ENCODE measurements at regions not wholly inside any gene's neighbourhood (a gene's known extent, or its start where the extent isn't known, plus 50 kb on each side); places are given as distances from the start of the nearest gene placed in this dataset.

GRCh38 chr11:76724171-76724768 lies 53.7 kb upstream of the LRRC32 start:
- H3K4me2 ChIP-seq (ENCODE audit: extremely low read depth, insufficient read depth, low read length): no peak overlapping the region
- H3K9me3 ChIP-seq (ENCODE audit: control insufficient read depth, insufficient read depth, low read depth, low read length): no peaks in the 10 kb centered on the region
- no peak for DNase-seq (ENCODE audit: low read depth in 2 of 2)
- H3K36me3 ChIP-seq (ENCODE audit: control insufficient read depth, insufficient read depth, low read length): no peaks in the 10 kb centered on the region
- no peak for TF ChIP-seq CTCF (conservative IDR thresholded peaks at IDR 0.05 in 1 of 2, IDR thresholded peaks at IDR 0.05 in 1 of 2; ENCODE audit: low read depth in 1 of 2, low read length in 2 of 2)
- TF ChIP-seq EZH2 (IDR thresholded peaks at IDR 0.05; ENCODE audit: low read length, missing control alignments): no peak
- H3K27ac ChIP-seq (ENCODE audit: insufficient read depth, low read length): no peak overlapping the region
- H3K79me2 ChIP-seq (ENCODE audit: control insufficient read depth, insufficient read depth, low read length): no peaks in the 10 kb centered on the region
- H3K27me3 ChIP-seq (ENCODE audit: control insufficient read depth, insufficient read depth, low read length): peaks cover 32% of the 10 kb centered on the region
- no peaks in the 10 kb centered on the region for H4K20me1 ChIP-seq (ENCODE audit: control insufficient read depth, extremely low read depth, insufficient read depth, low read length)
- no peak overlapping the region for H3K9ac ChIP-seq (ENCODE audit: insufficient read depth, low read length)
- no peak overlapping the region for H3K4me3 ChIP-seq (replicated peaks in 1 of 4; ENCODE audit: control extremely low read depth in 1 of 4, insufficient read depth in 1 of 4, low read depth in 3 of 4, low read length in 4 of 4)
- no peak overlapping the region for H2AFZ ChIP-seq (ENCODE audit: low read length)
- no peaks in the 10 kb centered on the region for H3K4me1 ChIP-seq (ENCODE audit: control insufficient read depth, extremely low read depth, insufficient read depth, low read length)

GRCh38 chr11:76728227-76728626 lies 54.9 kb upstream of the TSKU start:
- H3K4me2 ChIP-seq (ENCODE audit: extremely low read depth, insufficient read depth, low read length): no peak overlapping the region
- no peak for TF ChIP-seq CTCF (conservative IDR thresholded peaks at IDR 0.05 in 1 of 2, IDR thresholded peaks at IDR 0.05 in 1 of 2; ENCODE audit: low read depth in 1 of 2, low read length in 2 of 2)
- TF ChIP-seq EZH2 (IDR thresholded peaks at IDR 0.05; ENCODE audit: low read length, missing control alignments): no peak
- no peak overlapping the region for H3K27ac ChIP-seq (ENCODE audit: insufficient read depth, low read length)
- H3K4me1 ChIP-seq (ENCODE audit: control insufficient read depth, extremely low read depth, insufficient read depth, low read length): no peaks in the 10 kb centered on the region
- H3K9ac ChIP-seq (ENCODE audit: insufficient read depth, low read length): no peak overlapping the region
- DNase-seq (ENCODE audit: low read depth in 2 of 2): no peak
- no peaks in the 10 kb centered on the region for H3K9me3 ChIP-seq (ENCODE audit: control insufficient read depth, insufficient read depth, low read depth, low read length)
- no peaks in the 10 kb centered on the region for H4K20me1 ChIP-seq (ENCODE audit: control insufficient read depth, extremely low read depth, insufficient read depth, low read length)
- H2AFZ ChIP-seq (ENCODE audit: low read length): no peak overlapping the region
- no peak overlapping the region for H3K4me3 ChIP-seq (replicated peaks in 1 of 4; ENCODE audit: control extremely low read depth in 1 of 4, insufficient read depth in 1 of 4, low read depth in 3 of 4, low read length in 4 of 4)
- peaks cover 48% of the 10 kb centered on the region for H3K27me3 ChIP-seq (ENCODE audit: control insufficient read depth, insufficient read depth, low read length)
- no peaks in the 10 kb centered on the region for H3K79me2 ChIP-seq (ENCODE audit: control insufficient read depth, insufficient read depth, low read length)
- H3K36me3 ChIP-seq (ENCODE audit: control insufficient read depth, insufficient read depth, low read length): no peaks in the 10 kb centered on the region

- no peak overlapping the region for H3K4me2 ChIP-seq (ENCODE audit: extremely low read depth, insufficient read depth, low read length)
- H3K9me3 ChIP-seq (ENCODE audit: control insufficient read depth, insufficient read depth, low read depth, low read length): no peaks in the 10 kb centered on the region
- no peaks in the 10 kb centered on the region for H3K4me1 ChIP-seq (ENCODE audit: control insufficient read depth, extremely low read depth, insufficient read depth, low read length)
- TF ChIP-seq CTCF (conservative IDR thresholded peaks at IDR 0.05 in 1 of 2, IDR thresholded peaks at IDR 0.05 in 1 of 2; ENCODE audit: low read depth in 1 of 2, low read length in 2 of 2) (no peak), EZH2 (IDR thresholded peaks at IDR 0.05; ENCODE audit: low read length, missing control alignments) (no peak)
- no peaks in the 10 kb centered on the region for H3K36me3 ChIP-seq (ENCODE audit: control insufficient read depth, insufficient read depth, low read length)
- H3K27me3 ChIP-seq (ENCODE audit: control insufficient read depth, insufficient read depth, low read length): peaks cover 47% of the 10 kb centered on the region
- no peaks in the 10 kb centered on the region for H3K79me2 ChIP-seq (ENCODE audit: control insufficient read depth, insufficient read depth, low read length)
- no peak overlapping the region for H3K9ac ChIP-seq (ENCODE audit: insufficient read depth, low read length)
- no peaks in the 10 kb centered on the region for H4K20me1 ChIP-seq (ENCODE audit: control insufficient read depth, extremely low read depth, insufficient read depth, low read length)
- H3K27ac ChIP-seq (ENCODE audit: insufficient read depth, low read length): no peak overlapping the region
- no peak overlapping the region for H2AFZ ChIP-seq (ENCODE audit: low read length)
- no peak overlapping the region for H3K4me3 ChIP-seq (replicated peaks in 1 of 4; ENCODE audit: control extremely low read depth in 1 of 4, insufficient read depth in 1 of 4, low read depth in 3 of 4, low read length in 4 of 4)
- no peak for DNase-seq (ENCODE audit: low read depth in 2 of 2)
Measured at GRCh38 chr11:76728778-76729177, 54.4 kb upstream of the TSKU start.
